ENCODE measurements at regions not wholly inside any gene's neighbourhood (a gene's known extent, or its start where the extent isn't known, plus 50 kb on each side); places are given as distances from the start of the nearest gene placed in this dataset.
A peak's percentile ranks its signal among the peaks of the same experiment; 100 is the strongest.

DNA sequence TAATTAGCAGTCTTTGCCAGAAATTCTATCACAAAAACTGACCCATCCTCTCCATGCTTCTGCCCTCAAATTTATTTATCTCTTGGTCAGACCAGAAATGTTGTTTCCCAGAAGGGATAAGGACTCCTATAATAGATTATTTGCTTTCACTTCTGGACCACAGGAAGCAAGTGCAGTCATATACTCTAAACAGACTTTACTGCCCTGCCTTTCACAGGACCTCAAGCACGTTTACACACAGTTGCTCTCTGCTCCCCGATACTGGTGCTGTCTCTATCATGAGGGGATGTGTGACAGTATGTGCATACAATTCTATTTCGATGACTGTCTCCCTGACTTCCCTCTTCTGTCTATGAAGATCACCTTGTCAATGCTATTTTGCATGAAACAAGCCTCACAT is 205.5 kb upstream of the TGFBR2 start:
- no peak for DNase-seq
- Histone ChIP-seq H3K4me1 (no peaks in the 10 kb centered on the region), H3K36me3 (no peaks in the 10 kb centered on the region), H3K9me3 (no peaks in the 10 kb centered on the region), H3K27me3 (no peaks in the 10 kb centered on the region), H3K4me3 (ENCODE audit: low read depth, low read length) (no peak overlapping the region)
- TF ChIP-seq, protein P1, sequence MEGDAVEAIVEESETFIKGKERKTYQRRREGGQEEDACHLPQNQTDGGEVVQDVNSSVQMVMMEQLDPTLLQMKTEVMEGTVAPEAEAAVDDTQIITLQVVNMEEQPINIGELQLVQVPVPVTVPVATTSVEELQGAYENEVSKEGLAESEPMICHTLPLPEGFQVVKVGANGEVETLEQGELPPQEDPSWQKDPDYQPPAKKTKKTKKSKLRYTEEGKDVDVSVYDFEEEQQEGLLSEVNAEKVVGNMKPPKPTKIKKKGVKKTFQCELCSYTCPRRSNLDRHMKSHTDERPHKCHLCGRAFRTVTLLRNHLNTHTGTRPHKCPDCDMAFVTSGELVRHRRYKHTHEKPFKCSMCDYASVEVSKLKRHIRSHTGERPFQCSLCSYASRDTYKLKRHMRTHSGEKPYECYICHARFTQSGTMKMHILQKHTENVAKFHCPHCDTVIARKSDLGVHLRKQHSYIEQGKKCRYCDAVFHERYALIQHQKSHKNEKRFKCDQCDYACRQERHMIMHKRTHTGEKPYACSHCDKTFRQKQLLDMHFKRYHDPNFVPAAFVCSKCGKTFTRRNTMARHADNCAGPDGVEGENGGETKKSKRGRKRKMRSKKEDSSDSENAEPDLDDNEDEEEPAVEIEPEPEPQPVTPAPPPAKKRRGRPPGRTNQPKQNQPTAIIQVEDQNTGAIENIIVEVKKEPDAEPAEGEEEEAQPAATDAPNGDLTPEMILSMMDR (IDR thresholded peaks at IDR 0.05; ENCODE audit: low read depth, low read length) = no peak

DNA sequence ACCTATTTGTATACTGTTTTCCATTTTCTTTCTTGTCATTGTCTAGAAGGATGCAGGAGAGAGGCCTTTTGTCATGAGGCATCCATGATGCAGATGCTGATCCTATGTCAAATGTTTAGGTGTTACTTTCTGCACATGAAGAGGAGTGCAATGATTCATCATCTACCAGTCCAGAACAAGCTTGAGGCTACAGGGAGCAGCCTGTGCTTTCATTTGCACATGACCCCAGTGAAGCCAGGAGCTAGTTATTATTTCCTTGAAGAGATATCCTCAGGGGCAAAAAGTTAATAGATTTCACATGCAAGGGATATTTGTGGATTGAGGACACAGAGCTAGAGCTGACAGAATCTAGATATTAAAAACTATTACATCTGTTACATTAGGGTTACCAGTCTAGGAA is 204.4 kb upstream of the TGFBR2 start:
- DNase-seq = no peak
- Histone ChIP-seq H3K36me3 (no peaks in the 10 kb centered on the region), H3K4me3 (ENCODE audit: low read depth, low read length) (no peak overlapping the region), H3K4me1 (no peaks in the 10 kb centered on the region), H3K9me3 (no peaks in the 10 kb centered on the region), H3K27me3 (no peaks in the 10 kb centered on the region)
- TF ChIP-seq, protein P1 (IDR thresholded peaks at IDR 0.05; ENCODE audit: low read depth, low read length) = no peak

DNA sequence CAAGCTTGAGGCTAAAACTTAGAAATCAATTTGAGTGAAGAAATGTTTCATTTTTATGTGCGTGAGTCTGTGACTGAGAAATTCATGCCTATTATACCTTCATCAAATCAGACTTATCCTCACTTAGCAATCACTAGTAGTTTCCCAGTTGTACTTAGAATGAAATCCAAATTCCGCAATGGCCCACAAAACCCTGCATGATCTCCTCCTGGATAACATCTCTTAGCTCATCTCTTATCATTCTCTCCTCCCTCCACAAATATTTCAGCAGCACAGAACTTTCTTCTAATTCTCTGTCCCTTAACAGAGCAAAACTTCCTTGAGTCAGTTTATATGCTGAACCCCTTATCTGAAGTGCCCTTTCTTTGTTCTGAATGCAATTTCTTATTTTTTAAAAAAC is 198.8 kb upstream of the TGFBR2 start:
- no peak overlapping the region for H3K4me3 ChIP-seq (ENCODE audit: low read depth, low read length)
- H3K4me1 ChIP-seq = no peaks in the 10 kb centered on the region
- no peaks in the 10 kb centered on the region for H3K9me3 ChIP-seq
- no peak for DNase-seq
- no peaks in the 10 kb centered on the region for H3K27me3 ChIP-seq
- TF ChIP-seq, protein P1 (IDR thresholded peaks at IDR 0.05; ENCODE audit: low read depth, low read length) = no peak
- no peaks in the 10 kb centered on the region for H3K36me3 ChIP-seq

DNA sequence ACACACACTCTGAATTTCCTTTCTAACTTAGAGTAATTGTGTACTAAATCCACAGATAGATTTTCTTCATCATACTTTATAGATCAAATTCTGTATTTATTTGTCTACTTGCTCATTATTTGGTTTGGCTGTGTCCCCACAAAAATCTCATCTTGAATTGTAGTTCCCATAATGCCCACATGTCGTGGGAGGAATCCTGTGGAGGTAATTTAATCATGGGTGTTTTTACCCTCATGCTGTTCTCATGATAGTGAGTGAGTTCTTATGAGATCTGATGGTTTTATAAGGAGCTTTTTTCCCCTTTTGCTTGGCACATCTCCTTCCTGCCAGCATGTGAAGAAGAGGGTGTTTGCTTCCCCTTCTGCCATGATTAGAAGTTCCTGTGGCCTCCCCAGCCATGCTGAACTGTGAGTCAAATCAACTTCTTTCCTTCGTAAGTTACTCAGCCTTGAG is 198.3 kb upstream of the TGFBR2 start:
- Histone ChIP-seq H3K36me3 (no peaks in the 10 kb centered on the region), H3K27me3 (no peaks in the 10 kb centered on the region), H3K4me3 (ENCODE audit: low read depth, low read length) (no peak overlapping the region), H3K4me1 (no peaks in the 10 kb centered on the region), H3K9me3 (no peaks in the 10 kb centered on the region)
- DNase-seq = no peak
- TF ChIP-seq, protein P1 (IDR thresholded peaks at IDR 0.05; ENCODE audit: low read depth, low read length) = peak; percentile 16; the same call in 1 of the 2 replicates

DNA sequence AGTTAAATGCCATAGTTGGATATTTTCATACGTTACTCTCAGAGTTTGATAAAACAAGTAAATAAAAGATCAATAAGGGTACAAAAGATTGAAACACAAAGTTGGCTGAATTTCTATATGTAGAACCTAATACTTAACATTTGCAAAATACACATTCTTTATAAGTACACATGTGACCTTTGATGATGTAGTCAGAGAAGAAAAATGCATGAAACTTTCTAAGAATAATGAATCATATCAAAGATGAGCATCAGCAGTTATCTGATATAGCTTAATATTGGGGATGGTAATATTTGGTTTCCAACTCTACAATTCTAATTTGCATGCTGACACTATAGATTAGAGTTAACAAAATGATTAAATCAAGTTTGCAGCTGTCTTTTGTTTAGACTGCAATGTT is 188.0 kb upstream of the TGFBR2 start:
- Histone ChIP-seq H3K9me3 (no peaks in the 10 kb centered on the region), H3K36me3 (no peaks in the 10 kb centered on the region), H3K27me3 (no peaks in the 10 kb centered on the region), H3K4me3 (ENCODE audit: low read depth, low read length) (no peak overlapping the region), H3K4me1 (no peaks in the 10 kb centered on the region)
- DNase-seq = no peak
- TF ChIP-seq, protein P1 (IDR thresholded peaks at IDR 0.05; ENCODE audit: low read depth, low read length) = no peak

DNA sequence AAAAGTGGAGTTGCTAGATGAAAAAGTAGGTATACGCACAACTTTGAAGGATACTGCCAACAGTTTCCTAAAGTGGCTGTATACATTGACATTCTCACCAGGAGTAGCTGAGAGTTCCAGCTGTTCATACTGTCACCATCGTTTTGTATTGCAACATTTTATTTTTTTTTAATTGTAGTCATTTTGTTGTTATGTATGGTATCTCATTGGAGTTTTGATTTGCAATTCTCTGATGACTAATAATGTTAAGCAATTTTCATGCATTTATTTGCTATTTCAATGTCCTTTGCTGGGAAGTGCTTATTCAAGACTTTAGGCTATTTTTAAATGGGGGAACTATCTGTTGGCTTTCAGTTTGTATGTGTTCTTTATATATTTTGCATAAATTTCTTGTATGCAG is 185.1 kb upstream of the TGFBR2 start:
- H3K4me1 ChIP-seq = no peaks in the 10 kb centered on the region
- H3K9me3 ChIP-seq = no peaks in the 10 kb centered on the region
- no peak for DNase-seq
- TF ChIP-seq, protein P1 (IDR thresholded peaks at IDR 0.05; ENCODE audit: low read depth, low read length) = no peak
- H3K4me3 ChIP-seq (ENCODE audit: low read depth, low read length) = no peak overlapping the region
- H3K27me3 ChIP-seq = no peaks in the 10 kb centered on the region
- no peaks in the 10 kb centered on the region for H3K36me3 ChIP-seq
